Activated T-helper 2 cell treated with anti-CD3 and anti-CD28 coated beads, Interferon-gamma antibody, Interleukin-2, Interleukin-4, amounts not matched to agents 10 μg/mL and 5 μg/mL and 100 μg/mL, durations not matched to agents 14 hours and 24 hours and 36 hours (primary cell): ENCODE measurements at regions not wholly inside any gene's neighbourhood (a gene's known extent, or its start where the extent isn't known, plus 50 kb on each side); places are given as distances from the start of the nearest gene placed in this dataset.

Experiments
- DNase-seq: peaks from one replicate; pipeline ENCODE4 v3.0.0; 2021; ENCODE audit warnings: low spot score
- H3K27ac Mint-ChIP-seq: one replicate; pipeline ENCODE4 v1.8.0; 2021; ENCODE audit warnings: mixed read lengths
- H3K27me3 Mint-ChIP-seq: one replicate; pipeline ENCODE4 v1.8.0; 2021; ENCODE audit warnings: low read depth, mixed read lengths
- H3K36me3 Mint-ChIP-seq: one replicate; pipeline ENCODE4 v1.8.0; 2021; ENCODE audit warnings: low read depth, mixed read lengths
- H3K4me1 Mint-ChIP-seq: one replicate; pipeline ENCODE4 v1.8.0; 2021; ENCODE audit warnings: low read depth, mixed read lengths
- H3K4me3 Mint-ChIP-seq: one replicate; pipeline ENCODE4 v1.8.0; 2021; ENCODE audit warnings: low read depth, mild to moderate bottlenecking, moderate library complexity, mixed read lengths
- H3K9me3 Mint-ChIP-seq: one replicate; pipeline ENCODE4 v1.8.0; 2021; ENCODE audit warnings: mixed read lengths
- intact Hi-C: fragments of 100-400 bp; cut with micrococcal nuclease; formaldehyde crosslinking; loops from one replicate; pipeline ENCODE4 v1.15.1; 2023

DNA sequence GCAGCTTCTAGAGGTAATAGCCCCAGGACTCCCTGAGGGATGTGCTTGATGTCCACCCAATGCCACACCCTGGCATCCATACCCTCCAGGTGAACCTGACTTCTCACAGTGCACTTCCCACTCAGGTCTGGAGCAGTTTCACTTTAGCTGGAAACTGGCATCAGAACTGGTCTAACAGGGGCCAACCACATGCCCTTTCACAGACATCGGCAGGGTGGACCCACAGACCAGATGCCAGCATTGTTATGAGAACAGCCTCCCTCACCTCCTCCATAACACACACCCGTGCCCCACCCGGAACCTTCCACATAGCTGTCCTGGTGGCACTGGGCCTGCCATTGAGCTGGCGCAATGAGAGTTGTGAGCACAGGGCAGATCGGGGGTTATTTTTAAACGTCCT lies 77.4 kb upstream of the GPR12 start:
- Mint-ChIP-seq H3K4me3 (no peak overlapping the region), H3K27me3 (peaks cover 4% of the 10 kb centered on the region), H3K27ac (no peak overlapping the region), H3K36me3 (no peaks in the 10 kb centered on the region), H3K4me1 (no peaks in the 10 kb centered on the region), H3K9me3 (no peaks in the 10 kb centered on the region)
- intact Hi-C loops, result no loop called here
- no peak for DNase-seq

- Mint-ChIP-seq H3K27ac (no peak overlapping the region), H3K36me3 (no peaks in the 10 kb centered on the region), H3K4me3 (no peak overlapping the region), H3K4me1 (no peaks in the 10 kb centered on the region), H3K9me3 (no peaks in the 10 kb centered on the region), H3K27me3 (peaks cover 5% of the 10 kb centered on the region)
- intact Hi-C loops, result no loop called here
- DNase-seq, result no peak
These were observed 76.5 kb upstream of the GPR12 start for GRCh38 chr13:26837102-26837501.

DNA sequence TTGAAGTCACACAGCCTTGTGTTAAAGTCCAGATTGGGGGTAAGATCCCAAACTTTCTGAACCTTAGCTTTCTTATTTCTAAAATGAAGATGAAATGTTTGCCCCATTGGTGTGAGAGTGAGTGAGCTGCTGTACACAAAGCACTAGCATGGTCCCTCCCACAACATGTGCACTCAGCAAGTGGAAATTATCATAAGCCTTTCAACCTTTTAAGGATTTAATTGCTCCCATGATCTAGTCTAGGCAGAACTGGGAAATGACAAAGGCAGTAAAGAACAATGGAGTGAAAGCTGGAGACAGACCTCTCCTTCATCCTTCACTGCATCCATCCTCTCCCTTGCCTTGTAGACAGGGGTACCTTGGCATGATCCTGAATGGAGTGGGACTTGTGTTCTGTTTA lies 76.0 kb upstream of the GPR12 start:
- no peak for DNase-seq
- H3K4me1 Mint-ChIP-seq, result no peaks in the 10 kb centered on the region

GRCh38 chr13:26834646-26835045 lies 74.1 kb upstream of the GPR12 start:
- no peaks in the 10 kb centered on the region for H3K9me3 Mint-ChIP-seq
- no peak for DNase-seq
- peaks cover 5% of the 10 kb centered on the region for H3K27me3 Mint-ChIP-seq
- no peak overlapping the region for H3K4me3 Mint-ChIP-seq
- intact Hi-C loops, result no loop called here
- no peaks in the 10 kb centered on the region for H3K36me3 Mint-ChIP-seq
- H3K4me1 Mint-ChIP-seq, result no peaks in the 10 kb centered on the region
- no peak overlapping the region for H3K27ac Mint-ChIP-seq

More for the DNA sequence above, 76.0 kb upstream of the GPR12 start:
- no peak overlapping the region for H3K4me3 Mint-ChIP-seq
- H3K27me3 Mint-ChIP-seq, result peaks cover 5% of the 10 kb centered on the region
- intact Hi-C loops, result no loop called here
- H3K27ac Mint-ChIP-seq, result no peak overlapping the region
- no peaks in the 10 kb centered on the region for H3K36me3 Mint-ChIP-seq
- no peaks in the 10 kb centered on the region for H3K9me3 Mint-ChIP-seq

DNA sequence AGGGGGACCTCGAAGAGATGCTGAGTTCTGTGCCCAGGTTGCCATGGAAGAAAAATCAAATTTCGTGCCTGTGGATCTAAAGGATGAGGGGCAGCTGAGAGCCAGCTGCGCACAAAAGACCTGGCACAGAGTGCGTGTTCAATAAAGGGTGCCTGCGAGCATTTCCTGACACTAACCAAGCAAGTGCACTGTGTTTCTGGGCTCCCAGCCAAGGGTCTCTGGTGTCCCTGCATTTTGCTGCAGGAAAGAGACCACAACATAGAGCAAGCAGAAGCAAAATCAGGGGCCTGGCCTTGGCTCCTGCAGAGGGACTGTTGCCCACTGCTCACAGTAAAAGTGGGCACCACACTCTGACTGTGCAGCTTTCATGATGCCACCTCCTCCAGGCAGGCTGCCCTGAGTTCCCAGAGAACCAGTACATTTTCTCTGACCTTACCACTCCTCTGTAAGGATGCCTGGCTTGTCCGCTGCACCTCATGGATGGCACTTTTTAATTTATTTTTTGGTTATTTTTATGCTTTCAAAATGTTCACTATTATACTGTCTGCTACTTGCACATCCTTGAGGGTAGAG lies 70.8 kb upstream of the GPR12 start:
- DNase-seq, result no peak
- no peaks in the 10 kb centered on the region for H3K9me3 Mint-ChIP-seq
- intact Hi-C loops, result no loop called here
- no peak overlapping the region for H3K4me3 Mint-ChIP-seq
- no peaks in the 10 kb centered on the region for H3K4me1 Mint-ChIP-seq
- no peaks in the 10 kb centered on the region for H3K36me3 Mint-ChIP-seq
- no peak overlapping the region for H3K27ac Mint-ChIP-seq
- H3K27me3 Mint-ChIP-seq, result peaks cover 5% of the 10 kb centered on the region

- H3K4me3 Mint-ChIP-seq, result no peak overlapping the region
- no peak overlapping the region for H3K27ac Mint-ChIP-seq
- intact Hi-C loops, result no loop called here
- H3K9me3 Mint-ChIP-seq, result no peaks in the 10 kb centered on the region
- DNase-seq, result no peak
- no peaks in the 10 kb centered on the region for H3K36me3 Mint-ChIP-seq
- H3K4me1 Mint-ChIP-seq, result no peaks in the 10 kb centered on the region
- H3K27me3 Mint-ChIP-seq, result peaks cover 3% of the 10 kb centered on the region
These were observed 69.1 kb upstream of the GPR12 start for GRCh38 chr13:26829716-26830115.

GRCh38 chr13:26824581-26824980 lies 64.0 kb upstream of the GPR12 start:
- Mint-ChIP-seq H3K27me3 (no peaks in the 10 kb centered on the region), H3K4me1 (no peaks in the 10 kb centered on the region), H3K27ac (no peak overlapping the region), H3K36me3 (no peaks in the 10 kb centered on the region), H3K4me3 (no peak overlapping the region), H3K9me3 (no peaks in the 10 kb centered on the region)
- no peak for DNase-seq
- intact Hi-C loops, result no loop called here

DNA sequence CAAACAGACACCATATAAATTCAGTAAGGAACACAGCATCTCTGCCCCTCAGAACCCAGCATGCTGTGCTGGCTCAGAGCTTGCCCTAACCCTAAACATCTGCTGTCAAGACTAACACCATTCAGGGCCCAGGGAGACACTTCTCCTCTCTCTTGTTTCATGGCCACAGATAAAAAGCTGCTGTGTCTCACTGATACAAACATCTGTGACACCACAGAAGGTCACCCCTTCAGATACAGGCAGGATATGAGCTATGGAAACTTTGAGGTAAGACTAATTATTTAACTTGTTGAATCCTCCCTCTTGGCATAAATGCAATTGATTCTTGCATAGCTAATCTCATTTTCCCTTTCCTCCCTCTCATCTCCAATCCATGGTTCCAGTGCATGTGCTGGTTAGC lies 61.6 kb upstream of the GPR12 start:
- Mint-ChIP-seq H3K4me3 (no peak overlapping the region), H3K36me3 (no peaks in the 10 kb centered on the region)

DNA sequence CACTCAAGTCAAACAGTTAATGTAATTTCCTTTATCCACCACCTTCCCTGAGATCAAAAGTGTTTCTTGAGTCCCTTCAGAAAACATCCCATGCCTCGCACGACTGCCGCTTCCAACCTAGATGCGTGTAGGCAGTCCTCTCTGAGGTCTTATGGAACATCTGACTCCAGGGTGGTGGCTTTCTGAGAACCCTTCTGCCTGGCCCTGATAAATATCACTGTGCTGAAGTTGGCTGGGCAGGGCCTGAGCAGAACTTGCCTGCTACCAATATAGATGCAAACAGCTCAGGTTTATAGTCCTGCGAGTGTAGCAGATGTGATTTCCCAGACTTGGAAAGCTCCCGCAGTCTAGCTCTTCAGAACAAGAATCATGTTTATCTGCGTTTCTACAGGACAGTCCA lies 61.1 kb upstream of the GPR12 start:
- Mint-ChIP-seq H3K4me3 (no peak overlapping the region), H3K36me3 (no peaks in the 10 kb centered on the region), H3K27me3 (no peaks in the 10 kb centered on the region), H3K9me3 (no peaks in the 10 kb centered on the region), H3K27ac (no peak overlapping the region), H3K4me1 (no peaks in the 10 kb centered on the region)
- DNase-seq, result no peak
- intact Hi-C loops, result no loop called here

More for the DNA sequence above, 61.6 kb upstream of the GPR12 start:
- Mint-ChIP-seq H3K4me1 (no peaks in the 10 kb centered on the region), H3K27ac (no peak overlapping the region), H3K27me3 (no peaks in the 10 kb centered on the region), H3K9me3 (no peaks in the 10 kb centered on the region)
- DNase-seq, result no peak
- intact Hi-C loops, result no loop called here

DNA sequence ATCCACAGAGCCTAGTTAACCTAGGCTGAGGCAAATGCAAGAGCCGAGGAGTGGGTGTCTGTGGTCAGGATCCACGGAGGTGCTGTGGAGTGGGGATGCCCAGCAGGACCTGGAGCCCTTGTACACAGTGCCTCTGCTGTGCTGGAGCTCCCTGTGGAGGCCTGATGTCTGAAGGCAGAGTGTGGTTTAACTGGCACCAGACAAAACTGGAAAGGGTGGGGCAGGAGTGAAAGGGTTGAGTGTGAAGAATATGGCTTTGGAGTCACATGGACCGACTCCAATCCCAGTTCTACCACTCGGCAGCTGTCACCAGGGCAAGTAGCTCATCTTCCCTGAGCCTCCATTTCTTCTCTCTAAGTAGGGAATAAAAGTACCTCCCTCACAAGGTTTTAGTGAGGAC lies 60.3 kb upstream of the GPR12 start:
- no peak for DNase-seq
- Mint-ChIP-seq H3K36me3 (no peaks in the 10 kb centered on the region), H3K9me3 (no peaks in the 10 kb centered on the region), H3K27ac (no peak overlapping the region), H3K27me3 (no peaks in the 10 kb centered on the region), H3K4me1 (no peaks in the 10 kb centered on the region), H3K4me3 (no peak overlapping the region)
- intact Hi-C loops, result no loop called here

DNA sequence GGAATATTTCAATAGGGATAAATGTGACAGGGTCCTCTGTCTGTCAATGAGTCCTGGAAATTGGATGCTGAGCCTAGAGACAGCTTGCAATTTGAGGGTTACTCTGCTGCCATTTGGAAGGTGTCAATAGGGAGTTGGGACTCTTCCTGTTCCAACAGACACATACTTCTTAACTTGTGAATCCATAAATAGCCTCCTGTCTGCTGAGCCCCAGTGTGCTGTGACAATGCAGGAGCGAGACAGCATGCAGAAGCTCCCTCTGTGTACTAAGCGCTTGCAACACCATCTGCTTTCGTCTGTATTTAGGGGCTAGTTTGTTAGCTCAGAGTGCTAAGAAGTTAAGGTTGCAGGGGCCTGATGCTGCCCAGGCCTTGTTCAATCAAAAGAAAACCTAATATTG lies 58.5 kb upstream of the GPR12 start:
- Mint-ChIP-seq H3K4me1 (no peaks in the 10 kb centered on the region), H3K36me3 (no peaks in the 10 kb centered on the region), H3K27ac (no peak overlapping the region), H3K9me3 (no peaks in the 10 kb centered on the region), H3K4me3 (no peak overlapping the region), H3K27me3 (no peaks in the 10 kb centered on the region)
- DNase-seq, result no peak
- intact Hi-C loops, result no loop called here

DNA sequence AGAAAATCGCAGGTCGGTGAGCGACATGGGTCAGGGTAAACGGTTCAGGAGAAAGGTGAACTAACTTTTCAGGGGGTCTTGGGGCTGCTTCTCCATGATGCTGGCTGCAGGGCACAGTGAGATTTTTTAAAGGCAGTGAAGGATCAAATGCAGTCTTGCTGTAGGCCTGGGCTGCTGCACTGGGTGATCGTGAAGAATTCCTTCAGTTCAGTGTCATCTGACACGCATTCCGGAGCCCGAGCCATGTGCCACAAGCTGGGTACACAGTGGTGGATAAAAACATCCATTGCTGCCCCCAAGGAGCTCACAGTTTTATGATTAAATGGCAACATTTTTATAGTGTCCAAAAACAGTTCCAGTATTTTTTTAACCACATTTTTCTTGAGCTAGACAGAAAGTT lies 56.3 kb upstream of the GPR12 start:
- H3K27me3 Mint-ChIP-seq, result peaks cover 2% of the 10 kb centered on the region
- H3K36me3 Mint-ChIP-seq, result no peaks in the 10 kb centered on the region
- no peaks in the 10 kb centered on the region for H3K9me3 Mint-ChIP-seq
- intact Hi-C loops, result no loop called here
- H3K27ac Mint-ChIP-seq, result no peak overlapping the region
- no peak overlapping the region for H3K4me3 Mint-ChIP-seq
- no peaks in the 10 kb centered on the region for H3K4me1 Mint-ChIP-seq
- DNase-seq, result no peak

DNA sequence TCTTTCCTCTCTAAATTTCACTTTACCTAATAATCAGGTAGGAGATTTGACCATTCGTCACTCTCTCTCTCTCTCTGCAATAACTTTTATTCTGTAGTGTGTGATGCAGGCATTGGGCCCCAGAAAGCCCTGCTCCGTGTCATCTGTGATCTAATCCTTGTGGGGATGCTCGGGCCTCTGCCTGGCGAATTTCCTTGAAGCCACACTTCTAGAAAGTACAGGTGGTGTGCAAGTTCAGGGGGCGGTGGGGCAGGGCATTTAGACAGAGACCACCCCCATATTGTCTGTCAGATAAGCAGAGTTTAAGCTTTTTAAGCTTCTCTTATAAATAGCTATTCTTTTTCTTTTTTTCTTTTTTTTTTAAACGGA lies 53.4 kb upstream of the GPR12 start:
- Mint-ChIP-seq H3K27me3 (peaks cover 12% of the 10 kb centered on the region), H3K4me3 (no peak overlapping the region), H3K9me3 (no peaks in the 10 kb centered on the region), H3K4me1 (no peaks in the 10 kb centered on the region), H3K27ac (no peak overlapping the region), H3K36me3 (no peaks in the 10 kb centered on the region)
- intact Hi-C loops, result no loop called here
- DNase-seq, result no peak

GRCh38 chr13:26813321-26813979 lies 52.9 kb upstream of the GPR12 start:
- DNase-seq, result no peak
- Mint-ChIP-seq H3K36me3 (no peaks in the 10 kb centered on the region), H3K4me3 (no peak overlapping the region), H3K27ac (no peak overlapping the region), H3K9me3 (no peaks in the 10 kb centered on the region), H3K4me1 (no peaks in the 10 kb centered on the region), H3K27me3 (peaks cover 12% of the 10 kb centered on the region)
- intact Hi-C loops, result no loop called here
